ENCODE measurements at regions not wholly inside any gene's neighbourhood (a gene's known extent, or its start where the extent isn't known, plus 50 kb on each side); places are given as distances from the start of the nearest gene placed in this dataset.

DNA sequence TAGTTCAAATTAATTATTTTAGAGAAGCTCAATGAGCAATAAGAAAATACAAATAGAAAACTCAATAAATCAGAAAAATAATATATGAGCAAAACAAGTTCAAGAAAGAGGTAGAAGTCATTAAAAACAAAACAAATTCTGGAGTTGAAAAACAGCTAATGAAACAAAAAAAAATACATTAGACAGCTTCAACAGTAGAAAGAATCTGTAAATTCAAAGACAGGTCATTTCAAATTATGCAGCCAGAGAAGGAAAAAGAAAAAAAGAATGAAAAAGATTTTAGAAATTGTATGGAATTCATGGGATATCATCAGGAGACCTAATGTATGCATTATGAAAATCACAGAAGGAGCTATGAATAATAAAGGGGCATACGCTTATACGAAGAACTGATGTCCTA, 795.3 kb upstream of the ADGRB3 start:
- TF ChIP-seq TAF1 (IDR thresholded peaks at IDR 0.05; ENCODE audit: borderline replicate concordance, insufficient read depth, low read length), result no peak
- TF ChIP-seq, protein P1, sequence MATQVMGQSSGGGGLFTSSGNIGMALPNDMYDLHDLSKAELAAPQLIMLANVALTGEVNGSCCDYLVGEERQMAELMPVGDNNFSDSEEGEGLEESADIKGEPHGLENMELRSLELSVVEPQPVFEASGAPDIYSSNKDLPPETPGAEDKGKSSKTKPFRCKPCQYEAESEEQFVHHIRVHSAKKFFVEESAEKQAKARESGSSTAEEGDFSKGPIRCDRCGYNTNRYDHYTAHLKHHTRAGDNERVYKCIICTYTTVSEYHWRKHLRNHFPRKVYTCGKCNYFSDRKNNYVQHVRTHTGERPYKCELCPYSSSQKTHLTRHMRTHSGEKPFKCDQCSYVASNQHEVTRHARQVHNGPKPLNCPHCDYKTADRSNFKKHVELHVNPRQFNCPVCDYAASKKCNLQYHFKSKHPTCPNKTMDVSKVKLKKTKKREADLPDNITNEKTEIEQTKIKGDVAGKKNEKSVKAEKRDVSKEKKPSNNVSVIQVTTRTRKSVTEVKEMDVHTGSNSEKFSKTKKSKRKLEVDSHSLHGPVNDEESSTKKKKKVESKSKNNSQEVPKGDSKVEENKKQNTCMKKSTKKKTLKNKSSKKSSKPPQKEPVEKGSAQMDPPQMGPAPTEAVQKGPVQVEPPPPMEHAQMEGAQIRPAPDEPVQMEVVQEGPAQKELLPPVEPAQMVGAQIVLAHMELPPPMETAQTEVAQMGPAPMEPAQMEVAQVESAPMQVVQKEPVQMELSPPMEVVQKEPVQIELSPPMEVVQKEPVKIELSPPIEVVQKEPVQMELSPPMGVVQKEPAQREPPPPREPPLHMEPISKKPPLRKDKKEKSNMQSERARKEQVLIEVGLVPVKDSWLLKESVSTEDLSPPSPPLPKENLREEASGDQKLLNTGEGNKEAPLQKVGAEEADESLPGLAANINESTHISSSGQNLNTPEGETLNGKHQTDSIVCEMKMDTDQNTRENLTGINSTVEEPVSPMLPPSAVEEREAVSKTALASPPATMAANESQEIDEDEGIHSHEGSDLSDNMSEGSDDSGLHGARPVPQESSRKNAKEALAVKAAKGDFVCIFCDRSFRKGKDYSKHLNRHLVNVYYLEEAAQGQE (IDR thresholded peaks at IDR 0.05; ENCODE audit: insufficient read depth in 1 of 2, low read depth in 2 of 2, low read length in 2 of 2), result no peak
- no peak for TF ChIP-seq POLR2AphosphoS5 (IDR thresholded peaks at IDR 0.05; ENCODE audit: low read depth, low read length)
- TF ChIP-seq SIN3A (IDR thresholded peaks at IDR 0.05; ENCODE audit: borderline replicate concordance, insufficient read depth, low read length), result no peak
- TF ChIP-seq FOXP2 (optimal IDR thresholded peaks at IDR 0.05; ENCODE audit: borderline replicate concordance, extremely low read depth, extremely low read length, insufficient read depth), result no peak

DNA sequence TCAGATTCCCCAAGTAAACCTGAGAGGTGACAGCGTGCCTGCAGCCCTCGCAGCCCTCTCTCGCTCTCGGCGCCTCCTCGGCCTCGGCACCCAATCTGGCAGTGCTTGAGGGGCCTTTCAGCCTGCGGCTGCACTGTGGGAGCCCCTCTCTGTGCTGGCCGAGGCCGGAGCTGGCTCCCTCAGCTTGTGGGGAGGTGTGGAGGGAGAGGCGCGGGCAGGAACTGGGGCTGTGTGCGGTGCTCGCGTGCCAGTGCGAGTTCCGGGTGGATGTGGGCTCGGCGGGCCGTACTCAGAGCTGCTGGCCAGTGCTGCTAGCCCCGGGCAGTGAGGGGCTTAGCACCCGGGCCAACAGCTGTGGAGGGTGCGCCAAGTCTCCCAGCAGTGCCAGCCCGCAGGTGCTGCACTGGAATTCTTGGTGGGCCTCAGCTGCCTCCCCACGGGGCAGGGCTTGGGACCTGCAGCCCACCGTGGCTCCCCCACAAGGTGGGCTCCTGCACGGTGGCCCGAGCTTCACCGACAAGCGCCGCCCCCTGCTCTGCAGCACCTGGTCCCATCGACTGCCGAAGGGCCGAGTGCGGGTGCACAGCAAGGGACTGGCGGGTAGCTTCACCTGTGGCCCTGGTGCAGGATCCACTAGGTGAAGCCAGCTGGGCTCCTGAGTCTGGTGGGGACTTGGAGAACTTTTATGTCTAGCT, 809.7 kb upstream of the ADGRB3 start:
- TF ChIP-seq TAF1 (IDR thresholded peaks at IDR 0.05; ENCODE audit: borderline replicate concordance, insufficient read depth, low read length), result no peak
- no peak for TF ChIP-seq POLR2AphosphoS5 (IDR thresholded peaks at IDR 0.05; ENCODE audit: low read depth, low read length)
- TF ChIP-seq, protein P1 (IDR thresholded peaks at IDR 0.05; ENCODE audit: insufficient read depth in 1 of 2, low read depth in 2 of 2, low read length in 2 of 2), result no peak
- no peak for TF ChIP-seq FOXP2 (optimal IDR thresholded peaks at IDR 0.05; ENCODE audit: borderline replicate concordance, extremely low read depth, extremely low read length, insufficient read depth)
- TF ChIP-seq SIN3A (IDR thresholded peaks at IDR 0.05; ENCODE audit: borderline replicate concordance, insufficient read depth, low read length), result no peak

DNA sequence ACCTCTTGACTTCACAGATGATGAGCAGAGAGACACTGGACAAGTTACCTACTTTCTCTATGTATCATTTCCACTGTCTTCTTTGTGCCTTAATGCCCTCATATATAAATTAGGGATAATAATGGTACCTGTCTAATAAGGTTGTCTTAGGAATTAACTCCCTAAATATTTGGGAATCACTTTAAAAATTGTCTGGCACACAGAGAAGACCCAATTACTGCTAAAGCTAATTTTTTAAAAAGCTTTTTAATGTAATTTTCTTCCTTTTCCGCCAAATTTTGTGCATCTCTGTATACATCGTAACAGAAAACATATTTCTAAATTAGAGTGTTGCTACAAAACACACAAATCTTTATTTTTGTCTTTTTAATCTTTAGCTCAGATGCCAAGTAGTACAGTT, 816.8 kb upstream of the ADGRB3 start:
- TF ChIP-seq POLR2AphosphoS5 (IDR thresholded peaks at IDR 0.05; ENCODE audit: low read depth, low read length), result no peak
- no peak for TF ChIP-seq TAF1 (IDR thresholded peaks at IDR 0.05; ENCODE audit: borderline replicate concordance, insufficient read depth, low read length)
- TF ChIP-seq FOXP2 (optimal IDR thresholded peaks at IDR 0.05; ENCODE audit: borderline replicate concordance, extremely low read depth, extremely low read length, insufficient read depth), result no peak
- TF ChIP-seq SIN3A (IDR thresholded peaks at IDR 0.05; ENCODE audit: borderline replicate concordance, insufficient read depth, low read length), result no peak
- TF ChIP-seq, protein P1 (IDR thresholded peaks at IDR 0.05; ENCODE audit: insufficient read depth in 1 of 2, low read depth in 2 of 2, low read length in 2 of 2), result no peak

DNA sequence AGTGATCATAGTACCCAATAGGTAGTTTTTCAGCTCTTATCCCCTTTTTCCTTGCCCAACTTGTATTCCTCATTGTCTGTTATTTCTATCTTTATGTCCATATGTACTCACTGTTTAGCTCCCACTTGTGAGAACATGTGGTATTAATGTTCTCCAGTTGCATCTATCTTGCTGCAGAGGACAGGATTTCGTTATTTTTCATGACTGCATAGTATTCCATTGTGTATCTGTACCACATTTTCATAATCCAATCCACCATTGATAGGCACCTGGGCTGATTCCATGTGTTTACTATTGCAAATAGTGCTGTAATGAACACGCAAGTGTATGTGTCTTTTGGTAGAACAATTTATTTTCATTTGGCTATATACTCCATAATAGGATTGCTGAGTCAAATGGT, 819.5 kb upstream of the ADGRB3 start:
- TF ChIP-seq SIN3A (IDR thresholded peaks at IDR 0.05; ENCODE audit: borderline replicate concordance, insufficient read depth, low read length) (no peak), FOXP2 (optimal IDR thresholded peaks at IDR 0.05; ENCODE audit: borderline replicate concordance, extremely low read depth, extremely low read length, insufficient read depth) (no peak), POLR2AphosphoS5 (IDR thresholded peaks at IDR 0.05; ENCODE audit: low read depth, low read length) (no peak), TAF1 (IDR thresholded peaks at IDR 0.05; ENCODE audit: borderline replicate concordance, insufficient read depth, low read length) (no peak)
- TF ChIP-seq, protein P1 (IDR thresholded peaks at IDR 0.05; ENCODE audit: insufficient read depth in 1 of 2, low read depth in 2 of 2, low read length in 2 of 2), result no peak
